ENCODE measurements at regions not wholly inside any gene's neighbourhood (a gene's known extent, or its start where the extent isn't known, plus 50 kb on each side); places are given as distances from the start of the nearest gene placed in this dataset.

GRCh38 chr10:130466271-130466997 lies 330.2 kb downstream of the GLRX3 start:
- no peak for DNase-seq

GRCh38 chr10:130470286-130470685 lies 334.1 kb downstream of the GLRX3 start:
- DNase-seq: no peak

- DNase-seq: no peak
Observed at GRCh38 chr10:130470973-130471372, 334.8 kb downstream of the GLRX3 start.

- no peak for DNase-seq
Observed at GRCh38 chr10:130471486-130471885, 335.3 kb downstream of the GLRX3 start.

GRCh38 chr10:130472236-130472635 lies 336.0 kb downstream of the GLRX3 start:
- DNase-seq: no peak

- DNase-seq: no peak
Observed at GRCh38 chr10:130474591-130474990, 338.4 kb downstream of the GLRX3 start.

- no peak for DNase-seq
Observed at GRCh38 chr10:130477360-130477759, 341.2 kb downstream of the GLRX3 start.

GRCh38 chr10:130479146-130479545 lies 343.0 kb downstream of the GLRX3 start:
- no peak for DNase-seq

- DNase-seq: no peak
Observed at GRCh38 chr10:130479926-130480325, 343.7 kb downstream of the GLRX3 start.

- DNase-seq: no peak
Observed at GRCh38 chr10:130480491-130480890, 344.3 kb downstream of the GLRX3 start.

GRCh38 chr10:130481076-130481930 lies 345.1 kb downstream of the GLRX3 start:
- no peak for DNase-seq

- DNase-seq: no peak
Observed at GRCh38 chr10:130481936-130482335, 345.7 kb downstream of the GLRX3 start.

GRCh38 chr10:130483691-130484467 lies 347.7 kb downstream of the GLRX3 start:
- no peak for DNase-seq

- DNase-seq: no peak
Observed at GRCh38 chr10:130484468-130485180, 348.4 kb downstream of the GLRX3 start.

GRCh38 chr10:130485236-130485957 lies 349.2 kb downstream of the GLRX3 start:
- DNase-seq: no peak

GRCh38 chr10:130485958-130486895 lies 350.0 kb downstream of the GLRX3 start:
- DNase-seq: no peak

GRCh38 chr10:130486906-130487305 lies 350.7 kb downstream of the GLRX3 start:
- DNase-seq: no peak

- DNase-seq: no peak
Observed at GRCh38 chr10:130487566-130487965, 351.4 kb downstream of the GLRX3 start.

- DNase-seq: no peak
Observed at GRCh38 chr10:130489891-130490290, 353.7 kb downstream of the GLRX3 start.

GRCh38 chr10:130491011-130491692 lies 355.0 kb downstream of the GLRX3 start:
- DNase-seq: no peak

Measured in activated CD4-positive, alpha-beta T cell treated with anti-CD3 and anti-CD28 coated beads for 1 hour (primary cell).